Transverse colon (tissue), 4 donors: ENCODE measurements at regions not wholly inside any gene's neighbourhood (a gene's known extent, or its start where the extent isn't known, plus 50 kb on each side); places are given as distances from the start of the nearest gene placed in this dataset.

Experiments
- DNase-seq: peaks from one replicate; pipeline ENCODE4 v3.0.0-alpha.2; 2019
- H3K27ac ChIP-seq, 4 donors: fragments of 200-600 bp; sonication (generic); 2 replicates each; pipeline ENCODE4 v1.5.1; 2016 to 2018; ENCODE audit warnings: inconsistent platforms in 4 of 4
- H3K27me3 ChIP-seq: fragments of 200-600 bp; sonication (generic); 2 replicates; pipeline ENCODE4 v1.5.1; 2017; ENCODE audit warnings: inconsistent platforms
- H3K36me3 ChIP-seq, 4 donors: fragments of 200-600 bp; sonication (generic); 2 replicates each; pipeline ENCODE4 v1.5.1; 2017 to 2019; ENCODE audit warnings: inconsistent platforms in 4 of 4
- H3K4me1 ChIP-seq, 4 donors: fragments of 200-600 bp; sonication (generic); 2 replicates each; pipeline ENCODE4 v1.5.1; 2017 to 2020; ENCODE audit warnings: inconsistent platforms in 4 of 4
- H3K4me3 ChIP-seq, 4 donors: fragments of 200-600 bp; sonication (generic); 1 replicate in 1 of 4; 2 replicates in 3 of 4; pipeline versions ENCODE4 v1.5.1 to v1.6.1; 2017 to 2019; ENCODE audit warnings: inconsistent platforms in 4 of 4
- H3K9me3 ChIP-seq, 2 donors: fragments of 200-600 bp; sonication (generic); 2 replicates each; pipeline ENCODE4 v1.5.1; 2017 to 2019; ENCODE audit warnings: inconsistent platforms in 2 of 2
- EP300 ChIP-seq: sonication (generic); formaldehyde crosslinking; IDR thresholded peaks from one replicate; pipeline ENCODE4 v1.6.1; 2017; ENCODE audit warnings: antibody characterized with exemption, low read depth
- POLR2A ChIP-seq: fragments of 450-650 bp; IDR thresholded peaks from one replicate; pipeline ENCODE4 v1.6.1; 2016; ENCODE audit warnings: antibody characterized with exemption, mild to moderate bottlenecking, moderate library complexity
- POLR2AphosphoS5 ChIP-seq, 3 donors: sonication (generic); formaldehyde crosslinking; IDR thresholded peaks; one replicate each; pipeline ENCODE4 v1.6.1; 2016; ENCODE audit warnings: antibody characterized with exemption in 3 of 3
- WGBS, 2 donors: methylation state at CpG; one replicate each; pipeline ENCODE4 v1.1.5; 2018; ENCODE audit warnings: low coverage in 1 of 2; 5-methylcytosine and 5-hydroxymethylcytosine counted together
- in situ Hi-C, 4 donors: fragments of 200-750 bp; cut with MboI; loops; one replicate each; pipeline versions ENCODE4 v1.15.0 to v1.15.1; 2017; ENCODE audit warnings: low sequenced_read_pairs in 3 of 4, low pct_ligation_motif_present in 1 of 4, low pct_unique_long_range_greater_than_20kb in 1 of 4
- intact Hi-C: fragments of 100-400 bp; cut with DNase I; formaldehyde crosslinking; loops from one replicate; pipeline ENCODE4 v1.15.1; 2023; ENCODE audit warnings: low total_unique reads
- TF ChIP-seq, protein P1 (sequence below), 5 experiments: fragments of 200-600 bp in 3 of 5; fragments of 450-650 bp in 2 of 5; sonication (generic) in 3 of 5; IDR thresholded peaks; 1 replicate in 2 of 5; 2 replicates in 3 of 5; pipeline ENCODE4 v1.5.1; 2016 to 2017; ENCODE audit warnings: antibody characterized with exemption in 5 of 5, inconsistent platforms in 3 of 5, mild to moderate bottlenecking in 2 of 5, moderate library complexity in 1 of 5

DNA sequence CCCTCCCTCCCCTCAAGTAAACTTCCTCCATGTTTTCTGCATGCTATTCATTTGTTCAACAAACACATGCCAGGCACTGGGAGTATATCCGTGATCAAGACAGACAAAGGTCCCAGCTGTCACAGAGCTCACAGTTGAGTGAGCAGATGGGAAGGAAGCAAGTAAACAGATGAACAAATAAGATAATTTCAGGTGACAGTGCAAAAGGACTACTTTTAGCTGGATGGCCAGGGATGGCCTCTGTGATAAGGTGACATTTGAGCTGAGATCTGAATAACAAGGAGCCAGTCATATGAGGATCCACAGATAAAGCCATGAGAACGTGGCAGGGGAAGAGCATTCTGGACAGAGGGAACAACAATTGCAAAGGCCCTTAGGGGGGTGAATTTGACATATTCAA is 121.7 kb upstream of the RAD23B start:
- Histone ChIP-seq H3K9me3 (no peaks in the 10 kb centered on the region), H3K27ac (no peak overlapping the region), H3K4me1 (no peaks in the 10 kb centered on the region), H3K4me3 (no peak overlapping the region), H3K36me3 (no peaks in the 10 kb centered on the region), H3K27me3 (no peaks in the 10 kb centered on the region)
- DNase-seq = no peak
- TF ChIP-seq EP300 (no peak), POLR2A (no peak), POLR2AphosphoS5 (IDR thresholded peaks at IDR 0.05) (no peak)
- TF ChIP-seq, protein P1, sequence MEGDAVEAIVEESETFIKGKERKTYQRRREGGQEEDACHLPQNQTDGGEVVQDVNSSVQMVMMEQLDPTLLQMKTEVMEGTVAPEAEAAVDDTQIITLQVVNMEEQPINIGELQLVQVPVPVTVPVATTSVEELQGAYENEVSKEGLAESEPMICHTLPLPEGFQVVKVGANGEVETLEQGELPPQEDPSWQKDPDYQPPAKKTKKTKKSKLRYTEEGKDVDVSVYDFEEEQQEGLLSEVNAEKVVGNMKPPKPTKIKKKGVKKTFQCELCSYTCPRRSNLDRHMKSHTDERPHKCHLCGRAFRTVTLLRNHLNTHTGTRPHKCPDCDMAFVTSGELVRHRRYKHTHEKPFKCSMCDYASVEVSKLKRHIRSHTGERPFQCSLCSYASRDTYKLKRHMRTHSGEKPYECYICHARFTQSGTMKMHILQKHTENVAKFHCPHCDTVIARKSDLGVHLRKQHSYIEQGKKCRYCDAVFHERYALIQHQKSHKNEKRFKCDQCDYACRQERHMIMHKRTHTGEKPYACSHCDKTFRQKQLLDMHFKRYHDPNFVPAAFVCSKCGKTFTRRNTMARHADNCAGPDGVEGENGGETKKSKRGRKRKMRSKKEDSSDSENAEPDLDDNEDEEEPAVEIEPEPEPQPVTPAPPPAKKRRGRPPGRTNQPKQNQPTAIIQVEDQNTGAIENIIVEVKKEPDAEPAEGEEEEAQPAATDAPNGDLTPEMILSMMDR (IDR thresholded peaks at IDR 0.05) = no peak
- in situ Hi-C loops = loop anchor here in 1 of 4 donors (25.0 kb wide), 2 partner anchors 299 to 524 kb away; partner anchors contain the start of gene ZNF462
- 72% methylated on average over 2 of the region's 2 CpGs; no CpG with 5 or more reads in 1 of the 2 donors for WGBS, 2 donors
- intact Hi-C loops = no loop called here

GRCh38 chr9:107163370-107163769 is 119.7 kb upstream of the RAD23B start:
- Histone ChIP-seq H3K27ac (no peak overlapping the region), H3K27me3 (no peaks in the 10 kb centered on the region), H3K4me1 (no peaks in the 10 kb centered on the region), H3K4me3 (no peak overlapping the region), H3K9me3 (no peaks in the 10 kb centered on the region), H3K36me3 (no peaks in the 10 kb centered on the region)
- in situ Hi-C loops = loop anchor here in 1 of 4 donors (25.0 kb wide), 2 partner anchors 301 to 526 kb away; partner anchors contain the start of gene ZNF462
- DNase-seq = no peak
- intact Hi-C loops = no loop called here
- TF ChIP-seq POLR2A (no peak), POLR2AphosphoS5 (IDR thresholded peaks at IDR 0.05) (no peak), EP300 (no peak)
- TF ChIP-seq, protein P1 (IDR thresholded peaks at IDR 0.05) = no peak
- WGBS, 2 donors = 95 to 100% methylated on average over 1 of the region's 1 CpG

- DNase-seq = no peak
- no peaks in the 10 kb centered on the region for H3K36me3 ChIP-seq
- intact Hi-C loops = no loop called here
- TF ChIP-seq EP300 (no peak), POLR2A (no peak), POLR2AphosphoS5 (IDR thresholded peaks at IDR 0.05) (no peak)
- TF ChIP-seq, protein P1 (IDR thresholded peaks at IDR 0.05) = no peak
- H3K4me1 ChIP-seq = peaks cover 0 to 1% (median 0%) of the 10 kb centered on the region in 4 donors
- no peaks in the 10 kb centered on the region for H3K9me3 ChIP-seq
- H3K27ac ChIP-seq = no peak overlapping the region
- 42 to 88% methylated on average over 2 to 5 of the region's 5 CpGs for WGBS, 2 donors
- no peak overlapping the region for H3K4me3 ChIP-seq
- no peaks in the 10 kb centered on the region for H3K27me3 ChIP-seq
- in situ Hi-C loops = loop anchor here in 1 of 4 donors (25.0 kb wide), 2 partner anchors 307 to 532 kb away; partner anchors contain the start of gene ZNF462
Measured at GRCh38 chr9:107169796-107170195, 113.3 kb upstream of the RAD23B start.

- in situ Hi-C loops (loop anchor here in 1 of 4 donors (25.0 kb wide), 2 partner anchors 308 to 534 kb away; partner anchors contain the start of gene ZNF462), intact Hi-C loops (no loop called here)
- no peaks in the 10 kb centered on the region for H3K36me3 ChIP-seq
- H3K27ac ChIP-seq = no peak overlapping the region
- H3K9me3 ChIP-seq = no peaks in the 10 kb centered on the region
- no peaks in the 10 kb centered on the region for H3K27me3 ChIP-seq
- DNase-seq = no peak
- TF ChIP-seq, protein P1 (IDR thresholded peaks at IDR 0.05) = no peak
- H3K4me1 ChIP-seq = peaks cover 0 to 11% (median 5%) of the 10 kb centered on the region in 4 donors
- WGBS, 2 donors = 77 to 80% methylated on average over 1 to 5 of the region's 5 CpGs
- no peak overlapping the region for H3K4me3 ChIP-seq
Measured at GRCh38 chr9:107170801-107171200, 112.3 kb upstream of the RAD23B start.
